ENCODE measurements at regions not wholly inside any gene's neighbourhood (a gene's known extent, or its start where the extent isn't known, plus 50 kb on each side); places are given as distances from the start of the nearest gene placed in this dataset.
"Not testable (repeated sequence)": the region's sequence is repeated elsewhere in the genome, so short reads cannot be mapped to it uniquely, and the experiment has no call there.

- Histone ChIP-seq H3K4me3 (replicated peaks; ENCODE audit: insufficient read depth, low read length) (no peak overlapping the region), H3K27me3 (ENCODE audit: insufficient read depth, poor library complexity, severe bottlenecking) (no peaks in the 10 kb centered on the region), H3K27ac (replicated peaks) (no peak overlapping the region)
- no peak for DNase-seq (ENCODE audit: low read depth in 1 of 2, low spot score in 1 of 2)
- no peak for TF ChIP-seq SPI1 (IDR thresholded peaks at IDR 0.05; ENCODE audit: borderline replicate concordance, low read depth)
- TF ChIP-seq, protein P1, sequence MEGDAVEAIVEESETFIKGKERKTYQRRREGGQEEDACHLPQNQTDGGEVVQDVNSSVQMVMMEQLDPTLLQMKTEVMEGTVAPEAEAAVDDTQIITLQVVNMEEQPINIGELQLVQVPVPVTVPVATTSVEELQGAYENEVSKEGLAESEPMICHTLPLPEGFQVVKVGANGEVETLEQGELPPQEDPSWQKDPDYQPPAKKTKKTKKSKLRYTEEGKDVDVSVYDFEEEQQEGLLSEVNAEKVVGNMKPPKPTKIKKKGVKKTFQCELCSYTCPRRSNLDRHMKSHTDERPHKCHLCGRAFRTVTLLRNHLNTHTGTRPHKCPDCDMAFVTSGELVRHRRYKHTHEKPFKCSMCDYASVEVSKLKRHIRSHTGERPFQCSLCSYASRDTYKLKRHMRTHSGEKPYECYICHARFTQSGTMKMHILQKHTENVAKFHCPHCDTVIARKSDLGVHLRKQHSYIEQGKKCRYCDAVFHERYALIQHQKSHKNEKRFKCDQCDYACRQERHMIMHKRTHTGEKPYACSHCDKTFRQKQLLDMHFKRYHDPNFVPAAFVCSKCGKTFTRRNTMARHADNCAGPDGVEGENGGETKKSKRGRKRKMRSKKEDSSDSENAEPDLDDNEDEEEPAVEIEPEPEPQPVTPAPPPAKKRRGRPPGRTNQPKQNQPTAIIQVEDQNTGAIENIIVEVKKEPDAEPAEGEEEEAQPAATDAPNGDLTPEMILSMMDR (IDR thresholded peaks at IDR 0.05; ENCODE audit: insufficient read depth, low read length): no peak
- no peak for TF ChIP-seq REST (IDR thresholded peaks at IDR 0.05; ENCODE audit: insufficient replicate concordance, low read depth)
- no peak for TF ChIP-seq GABPA (IDR thresholded peaks at IDR 0.05; ENCODE audit: low read depth)
- no peak for TF ChIP-seq POLR2AphosphoS5 (IDR thresholded peaks at IDR 0.05; ENCODE audit: low read depth)
Measured at GRCh38 chr14:106528717-106529116, 1002.3 kb downstream of the TMEM121 start.

DNA sequence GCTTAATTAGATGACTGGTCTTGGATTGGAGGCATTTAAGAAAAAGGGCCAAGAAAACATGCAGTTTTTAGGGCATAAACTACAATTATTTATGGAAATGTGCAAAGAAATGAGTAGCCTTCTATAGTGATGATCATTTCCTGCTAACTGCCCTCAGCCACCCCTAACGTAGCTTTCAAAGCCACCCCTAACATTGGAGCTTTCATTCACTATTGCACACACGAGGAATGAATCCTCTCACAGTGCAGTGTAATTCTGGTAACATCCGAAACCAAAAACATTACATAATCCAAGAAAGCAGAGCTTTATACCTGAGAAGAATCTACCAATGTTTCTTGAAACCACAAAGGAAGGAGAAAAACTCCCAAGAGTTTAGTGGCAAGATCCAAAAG lies 1003.6 kb downstream of the TMEM121 start:
- H3K27ac ChIP-seq (replicated peaks): no peak overlapping the region
- DNase-seq (ENCODE audit: low read depth in 1 of 2, low spot score in 1 of 2): no peak
- no peaks in the 10 kb centered on the region for H3K27me3 ChIP-seq (ENCODE audit: insufficient read depth, poor library complexity, severe bottlenecking)
- H3K4me3 ChIP-seq (replicated peaks; ENCODE audit: insufficient read depth, low read length): no peak overlapping the region
- TF ChIP-seq REST (IDR thresholded peaks at IDR 0.05; ENCODE audit: insufficient replicate concordance, low read depth): no peak
- TF ChIP-seq, protein P1 (IDR thresholded peaks at IDR 0.05; ENCODE audit: insufficient read depth, low read length): no peak
- TF ChIP-seq GABPA (IDR thresholded peaks at IDR 0.05; ENCODE audit: low read depth): no peak
- TF ChIP-seq SPI1 (IDR thresholded peaks at IDR 0.05; ENCODE audit: borderline replicate concordance, low read depth): no peak
- TF ChIP-seq POLR2AphosphoS5 (IDR thresholded peaks at IDR 0.05; ENCODE audit: low read depth): no peak

DNA sequence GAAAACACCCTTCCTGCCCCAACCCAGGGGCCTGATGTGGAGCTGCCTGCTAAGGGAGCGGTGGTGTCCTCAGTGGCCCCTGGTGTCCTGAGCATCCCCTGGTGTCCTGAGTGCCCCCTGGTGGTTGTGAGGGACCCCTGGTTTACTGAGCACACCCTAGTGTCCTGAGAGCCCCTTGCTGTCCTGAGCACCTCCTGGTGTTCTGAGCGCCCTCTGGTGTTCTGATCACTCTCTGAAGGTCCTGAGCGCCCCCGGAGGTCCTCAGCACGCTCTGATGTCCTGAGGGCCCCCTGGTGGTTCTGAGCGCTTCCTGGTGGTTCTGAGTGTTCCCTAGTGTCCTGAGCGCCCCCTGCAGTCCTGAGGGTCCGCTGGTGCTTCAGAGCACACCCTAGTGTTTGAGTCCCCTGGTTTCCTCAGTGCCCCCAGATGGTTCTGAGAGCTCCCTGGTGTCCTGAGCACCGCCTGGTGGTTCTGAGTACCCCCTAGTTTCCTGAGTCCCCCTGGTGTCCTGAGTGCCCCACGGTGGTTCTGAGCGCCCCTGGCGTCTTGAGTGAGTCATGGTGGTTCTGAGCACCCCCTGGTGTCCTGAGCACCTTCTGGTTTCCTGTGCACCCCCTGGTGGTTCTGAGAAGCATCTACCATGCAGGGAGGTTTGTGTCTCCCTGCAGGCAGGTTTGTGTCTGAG lies 1004.2 kb downstream of the TMEM121 start:
- Histone ChIP-seq H3K4me3 (replicated peaks; ENCODE audit: insufficient read depth, low read length) (no peak overlapping the region), H3K27ac (replicated peaks) (no peak overlapping the region), H3K27me3 (ENCODE audit: insufficient read depth, poor library complexity, severe bottlenecking) (no peaks in the 10 kb centered on the region)
- no peak for DNase-seq (ENCODE audit: low read depth in 1 of 2, low spot score in 1 of 2)
- TF ChIP-seq, protein P1 (IDR thresholded peaks at IDR 0.05; ENCODE audit: insufficient read depth, low read length): no peak
- TF ChIP-seq SPI1 (IDR thresholded peaks at IDR 0.05; ENCODE audit: borderline replicate concordance, low read depth) (no peak), GABPA (IDR thresholded peaks at IDR 0.05; ENCODE audit: low read depth) (no peak)

GRCh38 chr14:106537597-106537996 lies 1011.2 kb downstream of the TMEM121 start:
- H3K4me3 ChIP-seq (replicated peaks; ENCODE audit: insufficient read depth, low read length); DNase-seq (ENCODE audit: low read depth in 1 of 2, low spot score in 1 of 2): not testable (repeated sequence)

More at GRCh38 chr14:106537597-106537996, 1011.2 kb downstream of the TMEM121 start:
- not testable (repeated sequence) for H3K27me3 ChIP-seq (ENCODE audit: insufficient read depth, poor library complexity, severe bottlenecking); H3K27ac ChIP-seq (replicated peaks)
